HG02763 (cell line): ENCODE measurements at regions not wholly inside any gene's neighbourhood (a gene's known extent, or its start where the extent isn't known, plus 50 kb on each side); places are given as distances from the start of the nearest gene placed in this dataset.

Experiments used
- ATAC-seq: cut with Tn5 transposase; IDR thresholded peaks from one replicate; pipeline ENCODE4 v1.9.1; 2021; ENCODE audit warnings: mild to moderate bottlenecking, moderate library complexity; ENCODE audit not compliant: unreplicated experiment

DNA sequence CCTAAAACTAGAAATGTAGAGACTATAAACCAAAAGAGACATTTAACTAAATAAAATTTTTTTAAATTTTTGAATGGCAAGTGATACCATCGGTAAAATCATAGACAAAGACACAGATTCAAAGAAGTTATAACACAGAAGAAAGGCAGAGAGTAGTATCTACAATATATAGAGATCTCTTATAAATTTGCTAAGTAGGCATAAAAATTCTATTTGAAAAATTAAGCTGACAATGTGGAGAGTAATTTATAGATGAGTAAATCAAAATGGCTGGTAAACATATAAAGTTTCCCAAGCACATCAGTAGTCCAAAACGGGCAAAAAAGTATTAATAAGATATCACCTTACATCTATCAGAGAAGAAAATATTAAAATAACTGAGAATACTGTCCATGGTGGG, 1061.0 kb downstream of the ADGRL2 start:
- no peak for ATAC-seq

DNA sequence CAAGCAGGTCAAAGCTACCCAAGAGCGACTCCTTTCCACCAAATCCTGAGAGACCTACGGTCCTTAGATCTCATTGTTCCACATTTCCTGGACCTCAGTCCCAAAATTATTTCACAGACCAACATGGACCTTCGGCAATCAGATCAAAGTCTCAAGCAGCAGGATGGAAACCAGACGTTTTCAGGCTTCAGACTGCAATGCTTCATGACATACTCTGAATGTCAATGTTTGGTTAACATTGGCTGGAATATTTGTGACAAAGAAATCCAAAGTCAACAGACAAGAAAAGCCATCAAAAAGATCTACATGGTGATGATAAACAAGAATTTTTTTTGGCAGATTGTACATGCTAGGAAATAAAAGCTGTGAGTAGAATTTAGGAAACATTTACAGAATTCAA, 1057.3 kb downstream of the ADGRL2 start:
- no peak for ATAC-seq

DNA sequence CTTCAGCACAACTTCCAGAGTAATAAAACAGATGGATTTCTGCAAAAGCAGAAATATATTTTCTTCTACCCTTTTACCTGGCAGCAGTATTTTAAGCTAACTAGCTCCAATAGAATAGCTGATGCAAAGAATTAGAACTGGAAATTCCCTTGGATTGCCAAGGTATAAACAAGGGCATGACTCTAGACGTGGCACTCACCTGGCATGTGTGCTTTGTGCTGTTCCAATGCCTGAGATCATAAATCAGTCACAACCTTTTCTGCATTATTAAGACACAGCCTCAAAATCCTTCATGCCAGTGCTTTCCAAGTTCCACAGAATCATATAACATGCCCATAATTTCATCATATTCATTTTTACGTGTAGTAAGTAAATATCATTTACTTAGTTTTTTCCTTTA, 1048.7 kb downstream of the ADGRL2 start:
- ATAC-seq = no peak

DNA sequence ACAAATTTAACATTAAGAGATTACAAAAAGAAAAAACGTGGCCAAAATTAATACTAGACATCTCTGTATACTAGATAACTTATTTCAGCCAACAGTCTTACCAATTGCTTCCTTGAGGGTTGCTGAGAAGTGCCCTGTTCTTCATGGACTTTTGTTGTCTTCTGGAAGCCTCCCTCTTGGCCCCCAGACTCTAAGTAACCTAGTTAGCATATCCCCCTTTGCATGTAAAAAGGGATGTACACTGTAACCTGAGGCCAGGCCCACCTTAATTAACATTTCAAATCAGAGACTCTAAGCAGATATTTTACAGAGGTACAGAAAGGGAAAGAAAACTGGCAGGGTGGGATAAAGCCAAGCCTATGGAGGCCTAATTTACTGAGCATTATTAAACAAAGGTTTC, 1047.3 kb downstream of the ADGRL2 start:
- no peak for ATAC-seq

DNA sequence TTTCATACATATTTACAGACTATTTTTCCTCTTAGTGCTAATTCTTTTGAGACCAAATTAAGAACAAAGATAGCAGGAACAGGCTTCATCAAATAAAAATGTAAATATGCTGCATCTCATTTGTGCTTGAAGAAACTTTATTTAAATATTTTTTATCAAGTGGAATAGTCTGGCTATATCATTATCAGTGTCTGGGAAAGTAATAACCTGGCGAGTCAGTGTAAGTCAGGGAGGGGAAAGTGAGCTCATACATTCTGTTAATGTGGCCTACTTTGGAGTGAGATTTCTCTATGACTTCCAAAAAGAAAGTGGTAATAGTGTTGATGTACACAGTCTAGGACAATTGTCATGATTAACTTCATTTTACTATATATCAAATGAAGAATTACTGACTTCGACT, 1045.1 kb downstream of the ADGRL2 start:
- ATAC-seq = no peak

DNA sequence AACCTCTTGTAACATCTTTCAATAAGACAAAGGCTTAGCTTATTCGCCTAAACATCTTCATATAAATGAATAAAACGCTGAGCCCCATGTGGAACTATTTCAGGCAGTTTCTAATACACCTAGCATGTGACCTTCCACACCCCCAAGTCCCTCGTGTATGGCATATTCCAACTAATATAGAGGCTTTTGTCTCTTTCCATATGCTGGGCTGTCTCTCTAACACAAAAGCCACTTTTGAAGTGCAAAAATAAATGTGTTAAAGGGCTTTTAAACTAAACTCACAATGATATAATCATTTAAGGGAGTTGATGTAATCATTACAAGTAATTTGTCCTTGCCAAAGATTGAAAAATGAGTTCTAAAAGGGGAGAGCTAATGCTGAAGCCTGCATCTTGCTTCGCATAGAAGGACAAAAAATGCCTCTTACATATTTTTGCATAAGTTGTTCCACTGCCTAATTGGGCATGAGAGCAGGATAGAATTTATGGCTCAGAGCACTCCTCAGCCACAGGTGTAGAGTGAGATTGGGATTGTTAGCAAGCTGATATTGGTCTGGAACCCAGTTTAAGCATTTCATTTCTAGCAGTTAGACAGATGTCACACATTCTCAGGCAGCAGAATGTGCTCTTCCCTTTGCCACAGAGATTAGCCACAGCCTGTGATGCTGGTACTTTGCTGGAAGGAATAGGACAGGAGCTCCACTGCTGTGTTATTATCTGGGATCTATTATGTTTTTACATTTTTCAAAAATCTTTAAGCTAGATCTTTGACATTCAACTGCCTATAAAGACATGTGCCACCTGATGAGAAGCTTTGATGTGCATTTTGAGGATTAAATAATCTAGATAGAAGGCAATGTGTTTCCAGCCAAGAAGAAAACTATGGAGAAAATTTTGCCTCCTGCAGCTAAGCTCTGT, 1044.4 kb downstream of the ADGRL2 start:
- no peak for ATAC-seq

DNA sequence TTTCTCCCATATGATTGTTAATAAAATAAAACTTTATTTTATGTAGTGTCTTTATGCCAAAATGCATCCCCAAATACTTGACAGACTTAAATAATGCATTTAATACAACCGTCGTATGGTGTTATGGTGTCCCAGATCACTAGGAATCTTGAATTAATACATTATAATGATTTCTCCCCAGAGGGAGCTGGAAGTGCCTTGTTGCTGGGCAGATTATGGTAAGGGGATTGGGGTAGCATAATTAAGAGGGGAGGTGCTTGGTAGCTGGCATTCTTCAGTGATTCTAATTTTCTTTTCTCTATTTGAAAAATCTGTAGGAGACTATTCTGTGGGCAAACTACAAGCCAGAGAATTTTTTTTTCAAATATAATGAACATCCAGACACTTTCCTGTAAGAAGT, 1043.7 kb downstream of the ADGRL2 start:
- no peak for ATAC-seq

DNA sequence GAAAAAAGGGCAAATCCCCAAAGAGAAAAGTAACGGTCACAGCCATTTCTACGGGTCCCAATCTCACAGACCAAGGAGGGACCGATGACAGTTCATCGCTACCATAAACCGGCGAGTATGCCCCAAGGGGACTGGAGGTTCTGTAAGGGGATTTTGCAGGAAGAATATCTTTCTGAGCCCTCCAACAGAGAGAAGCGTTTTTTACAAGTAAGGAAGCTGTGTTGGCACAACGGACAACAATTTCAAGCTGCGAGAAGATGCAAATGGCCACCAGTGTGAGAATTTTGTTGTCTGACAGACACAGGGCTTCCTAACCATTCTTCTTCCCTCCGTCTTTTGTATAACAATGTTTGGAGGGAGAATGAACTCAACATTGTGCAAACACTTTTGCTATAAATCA, 1043.1 kb downstream of the ADGRL2 start:
- ATAC-seq = no peak

DNA sequence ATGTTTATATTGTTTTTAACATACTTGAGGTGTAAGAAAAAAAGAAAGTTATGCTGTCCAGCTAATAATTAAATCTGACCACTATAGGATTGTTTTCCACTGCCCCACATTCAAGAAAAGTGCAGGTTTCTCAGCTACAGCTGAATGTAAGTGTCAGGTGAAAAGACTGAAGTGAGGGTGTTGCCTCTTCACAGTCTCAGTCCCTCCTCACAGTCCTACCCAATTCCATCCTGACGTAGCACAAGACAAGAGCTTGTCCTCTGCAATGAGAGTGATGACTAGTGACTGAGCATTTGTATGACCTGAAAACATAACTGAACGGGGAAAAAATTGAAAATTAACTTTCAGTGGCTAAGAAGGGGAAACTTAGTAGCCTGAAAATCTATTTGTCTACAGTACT, 1039.5 kb downstream of the ADGRL2 start:
- no peak for ATAC-seq

DNA sequence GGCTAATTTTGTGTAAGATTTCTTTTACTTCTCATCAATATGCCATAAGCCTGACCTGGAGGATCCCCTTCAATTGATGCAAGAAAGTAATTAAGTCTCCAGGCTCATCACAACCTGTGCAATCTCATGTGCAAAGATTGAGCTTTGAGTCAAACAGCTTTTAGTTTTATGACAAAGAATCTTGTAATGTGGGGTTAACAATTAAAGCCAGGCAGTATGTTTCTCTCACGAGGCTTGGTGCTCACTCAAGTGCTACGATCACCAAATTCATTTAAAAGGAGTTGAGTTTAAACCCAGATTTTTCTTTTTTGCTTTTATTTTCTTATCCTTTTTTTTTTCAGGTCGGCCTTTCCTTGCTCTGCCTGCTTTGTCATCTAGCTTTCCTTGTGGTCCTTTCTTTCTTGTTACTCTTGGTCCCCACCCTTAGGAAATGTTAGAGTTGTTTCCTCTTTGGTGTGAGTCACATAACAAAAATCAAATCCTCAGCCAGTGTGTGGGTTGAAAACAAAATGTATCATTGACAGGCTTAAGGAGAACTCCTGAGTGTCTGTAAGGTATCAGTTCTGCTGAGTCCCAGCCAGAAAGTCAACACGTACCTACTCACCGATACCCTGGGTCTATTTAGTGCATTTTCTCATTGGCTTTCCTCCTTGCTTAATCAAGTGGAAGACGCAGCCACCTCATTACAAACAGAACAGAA, 1037.2 kb downstream of the ADGRL2 start:
- no peak for ATAC-seq

DNA sequence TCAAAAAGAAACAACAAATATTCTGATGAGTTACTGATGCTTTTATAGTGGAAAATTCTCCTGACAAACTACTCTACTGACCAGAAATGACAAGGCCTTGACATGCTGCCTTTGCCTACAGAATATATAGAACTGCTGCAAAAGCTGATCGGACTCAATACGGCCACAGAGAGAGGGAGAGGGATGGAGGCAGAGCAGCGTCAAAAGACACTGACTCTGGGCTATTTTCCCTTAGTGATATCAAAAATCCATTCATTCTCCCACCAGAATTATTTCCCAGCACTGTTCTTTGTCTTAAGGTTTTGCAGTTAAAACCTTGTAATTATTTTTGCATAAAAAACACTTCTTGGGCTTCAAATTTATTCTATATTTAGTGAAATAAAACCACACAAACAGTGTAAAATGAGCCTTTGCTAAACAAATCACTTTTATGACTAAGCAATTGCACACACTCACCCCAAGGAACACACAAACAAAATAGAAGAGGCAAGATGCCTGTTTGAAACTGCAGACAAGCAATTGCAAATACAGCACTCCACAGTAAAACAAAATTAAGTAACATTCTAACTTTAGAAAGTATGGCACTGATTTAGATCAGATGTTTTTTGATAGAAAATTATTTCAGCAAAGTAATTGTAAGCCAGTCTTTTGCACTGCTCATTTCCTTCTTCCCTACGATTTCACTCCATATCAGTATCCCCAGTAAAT, 1036.4 kb downstream of the ADGRL2 start:
- no peak for ATAC-seq

DNA sequence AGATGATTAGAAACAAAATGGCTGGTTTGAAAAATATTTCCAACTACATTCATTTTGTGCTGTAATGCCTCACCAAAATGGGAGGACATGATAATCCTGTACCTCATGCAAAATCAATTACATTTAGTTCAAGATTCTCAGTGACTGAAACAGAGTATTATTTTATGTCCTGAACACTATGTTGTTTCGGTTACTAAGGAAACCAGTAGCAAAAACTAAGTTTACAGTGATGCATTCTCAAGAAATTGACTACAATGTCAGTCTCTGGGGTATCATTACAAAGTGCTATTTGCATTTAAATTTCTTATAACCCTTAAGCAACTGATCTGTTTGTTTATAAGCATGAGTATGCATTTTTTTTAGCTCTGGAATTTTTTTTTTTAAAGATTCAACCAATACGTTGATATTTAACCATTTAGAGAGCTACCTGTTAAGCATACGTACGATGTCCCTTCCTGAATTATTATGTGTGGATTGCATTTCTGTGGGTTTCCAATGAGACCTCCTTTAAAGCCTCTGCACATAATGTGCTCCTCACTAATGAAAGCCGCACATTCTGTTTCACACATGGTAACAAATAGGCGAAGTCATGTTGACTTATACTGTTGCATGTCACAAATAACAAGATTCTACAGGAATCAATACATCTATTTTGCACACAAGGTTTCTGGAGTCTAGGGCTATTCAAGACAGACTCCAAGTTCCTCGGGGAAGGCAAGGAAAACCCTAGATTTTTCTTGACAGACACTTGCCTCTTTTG, 1035.7 kb downstream of the ADGRL2 start:
- no peak for ATAC-seq

DNA sequence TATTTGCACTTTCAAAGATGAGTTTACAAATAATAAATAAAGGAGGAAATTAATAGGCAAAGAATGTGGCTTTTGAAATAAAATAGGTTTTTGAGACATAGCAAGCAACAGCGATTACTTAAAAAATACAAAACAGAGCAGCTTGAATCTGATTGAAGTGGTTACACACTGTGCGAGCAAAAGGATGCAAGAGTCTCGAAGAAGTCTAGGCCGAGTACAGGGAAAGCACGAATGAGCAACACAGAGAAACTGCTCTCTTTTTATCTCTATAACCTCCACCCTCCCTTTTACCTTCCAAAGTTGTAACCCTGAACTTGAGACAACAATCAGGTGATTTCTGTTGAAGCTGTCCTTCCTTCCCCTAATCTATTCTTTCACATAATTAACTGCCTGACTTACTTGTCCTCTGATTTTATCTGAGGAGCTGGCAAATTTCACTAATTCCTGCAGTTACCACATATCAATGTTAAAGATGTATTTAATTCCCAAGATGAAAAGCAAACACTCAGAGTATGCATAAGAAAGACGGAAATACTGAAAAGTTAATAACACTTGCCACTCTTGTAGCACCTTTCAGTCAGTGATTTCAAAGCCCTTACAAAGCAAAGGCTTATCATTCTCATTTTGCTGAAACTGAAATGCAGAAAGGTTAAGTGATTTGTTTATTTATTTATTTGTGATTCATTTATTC, 1030.1 kb downstream of the ADGRL2 start:
- no peak for ATAC-seq

DNA sequence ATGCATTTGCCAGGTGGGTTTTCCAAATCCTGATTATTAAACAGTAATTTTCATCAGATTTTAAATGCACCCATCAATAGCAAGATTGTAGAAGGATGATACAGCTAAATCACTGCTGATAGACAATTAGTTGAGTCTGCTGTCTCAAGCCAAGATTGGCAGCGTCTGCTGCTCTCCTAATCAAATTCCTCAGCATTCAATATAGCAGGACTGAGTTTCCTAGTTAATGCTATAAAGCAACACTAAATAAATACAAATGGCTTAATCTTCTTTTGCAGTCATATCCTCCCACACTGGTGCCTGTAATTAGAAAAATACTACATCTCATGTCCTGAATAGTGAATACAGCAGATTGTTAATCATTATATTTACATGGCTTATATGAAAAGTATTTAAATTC, 1028.8 kb downstream of the ADGRL2 start:
- ATAC-seq = no peak

DNA sequence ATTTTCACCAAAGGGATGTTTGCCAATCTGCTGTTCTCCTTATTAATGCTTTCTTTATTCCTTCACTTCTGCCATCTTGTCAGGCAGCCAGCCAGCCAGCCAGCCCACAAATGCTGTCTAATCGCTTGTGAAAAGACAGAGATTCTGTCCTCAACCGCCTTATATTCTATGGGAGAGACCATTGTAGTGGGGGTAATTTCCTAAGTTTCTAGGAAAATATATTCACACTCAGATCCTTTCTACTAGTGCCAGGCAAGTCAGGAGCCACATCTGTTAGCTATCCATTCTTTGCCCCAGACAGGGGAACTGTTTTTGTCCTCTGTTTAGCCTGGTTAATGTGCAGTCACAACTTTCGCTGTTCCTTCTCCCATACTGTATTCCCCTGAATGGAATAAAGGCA, 1023.1 kb downstream of the ADGRL2 start:
- no peak for ATAC-seq

DNA sequence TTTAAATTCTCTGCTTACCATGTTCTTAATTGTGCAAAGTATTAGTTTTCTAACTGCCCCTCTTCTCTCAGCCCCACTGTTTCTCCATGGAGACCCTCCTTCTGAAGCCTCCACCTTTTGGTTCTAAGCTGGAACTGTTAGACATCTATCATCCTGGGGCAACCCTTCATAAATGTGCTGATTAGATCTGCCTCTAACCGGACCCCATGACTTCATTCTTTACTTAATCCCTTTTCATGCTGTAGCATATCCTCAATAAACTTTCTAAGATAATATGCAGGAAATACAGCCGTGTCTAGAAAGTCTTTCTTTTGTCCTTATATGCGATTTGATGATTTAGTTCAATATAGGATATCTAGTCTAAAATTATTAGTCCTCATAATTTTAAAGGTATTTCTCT, 1020.1 kb downstream of the ADGRL2 start:
- no peak for ATAC-seq

DNA sequence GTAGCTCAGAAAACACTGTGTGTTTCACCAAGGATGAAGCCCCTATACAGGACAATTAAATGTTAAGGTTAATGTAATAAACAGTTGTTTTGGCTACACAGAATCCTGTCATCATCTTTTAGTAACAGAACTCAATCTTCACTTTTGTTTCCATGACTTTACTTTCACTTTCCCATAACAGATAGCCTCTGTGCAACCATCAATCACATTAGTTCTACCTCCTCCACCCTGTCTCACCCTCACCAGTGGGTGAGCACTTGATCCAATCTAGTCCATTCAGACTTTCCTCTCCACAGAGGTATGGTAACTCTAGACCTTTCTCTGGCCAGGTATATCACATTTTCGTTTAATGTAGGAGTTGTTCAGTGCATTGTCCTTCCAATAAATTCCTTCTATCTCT, 1018.5 kb downstream of the ADGRL2 start:
- ATAC-seq = no peak

DNA sequence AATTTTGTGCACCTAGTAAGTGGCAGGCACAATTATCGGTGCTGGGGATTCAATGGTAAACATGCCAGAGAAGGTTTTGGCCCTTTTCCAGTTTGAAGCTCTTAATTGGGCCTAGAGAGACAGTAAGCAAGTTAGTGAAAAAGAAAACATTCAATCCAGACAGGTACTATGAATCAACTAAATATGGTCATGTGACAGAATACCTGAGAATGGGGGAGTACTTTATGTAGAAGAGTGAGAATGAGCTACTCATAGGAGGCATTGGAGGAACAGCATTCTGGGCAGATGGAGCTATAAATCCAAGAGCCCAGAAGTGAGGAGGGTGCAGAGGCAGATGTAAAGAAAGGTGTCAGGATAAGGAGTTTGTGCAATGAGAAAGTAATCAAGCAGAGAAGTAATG, 1017.9 kb downstream of the ADGRL2 start:
- ATAC-seq = no peak

DNA sequence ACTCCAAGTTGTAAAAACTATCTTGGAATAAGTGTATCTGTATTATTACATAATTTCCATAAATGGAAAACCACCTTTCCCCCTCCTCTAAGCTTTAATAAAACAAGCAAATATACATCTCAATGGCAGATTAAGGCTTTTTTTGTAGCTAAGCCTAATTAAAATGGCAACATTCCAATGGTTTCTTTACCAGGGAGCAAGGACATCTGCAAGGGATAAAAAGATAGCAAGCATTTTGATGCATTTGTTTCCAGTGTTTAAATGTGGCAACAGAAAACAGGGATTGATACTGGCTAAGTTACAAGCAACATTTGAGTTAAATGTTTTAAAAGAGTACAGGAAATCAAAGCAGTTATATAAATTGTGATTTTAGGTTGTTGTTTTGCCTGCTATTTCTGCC, 1012.7 kb downstream of the ADGRL2 start:
- no peak for ATAC-seq

DNA sequence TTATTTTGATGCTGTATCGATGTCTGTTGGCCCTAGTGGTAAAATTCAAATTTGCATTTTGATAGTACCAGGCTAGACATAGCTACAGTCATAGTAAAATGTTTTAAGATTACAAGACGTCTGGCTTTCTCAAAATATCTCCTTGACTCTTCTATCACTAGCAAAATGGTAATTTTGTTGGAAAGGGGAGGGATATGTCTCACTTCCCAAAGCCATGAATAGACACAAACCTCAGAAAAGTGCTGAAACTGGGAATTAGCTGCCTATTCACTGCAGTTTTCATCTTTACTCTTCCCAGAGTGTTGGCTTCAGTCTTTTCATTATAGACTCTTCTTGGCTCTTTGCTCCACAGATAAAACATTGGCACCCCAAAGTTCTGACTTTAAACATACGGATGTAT, 1009.9 kb downstream of the ADGRL2 start:
- ATAC-seq = no peak
